NCI-H1417 (cell line): ENCODE measurements at regions not wholly inside any gene's neighbourhood (a gene's known extent, or its start where the extent isn't known, plus 50 kb on each side); places are given as distances from the start of the nearest gene placed in this dataset.

Source experiments
- DNase-seq, 3 experiments: peaks; one replicate each; lab custom pipeline; 2025; lab: John Stamatoyannopoulos, UW

DNA sequence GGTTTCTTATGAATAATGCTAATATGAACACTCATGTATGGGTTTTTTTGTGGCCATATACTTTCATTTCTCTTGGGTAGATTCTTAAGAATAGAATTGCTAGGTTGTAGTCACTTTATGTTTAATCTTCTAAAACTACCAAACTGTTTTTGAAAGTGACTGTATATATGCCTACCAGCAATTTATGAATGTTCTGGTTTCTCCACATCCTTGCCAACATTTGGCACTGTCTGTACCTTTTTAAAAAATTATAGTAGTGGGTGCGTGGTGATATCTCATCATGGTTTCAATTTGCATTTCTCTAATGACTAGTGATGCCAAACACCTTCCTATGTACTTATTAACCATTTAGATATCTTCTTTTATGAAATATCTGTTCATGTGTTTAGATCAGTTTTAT lies 110.6 kb upstream of the RIOK3 start:
- DNase-seq = no peak

- no peak for DNase-seq
Observed at GRCh38 chr18:23350188-23350587, 102.9 kb upstream of the RIOK3 start.

DNA sequence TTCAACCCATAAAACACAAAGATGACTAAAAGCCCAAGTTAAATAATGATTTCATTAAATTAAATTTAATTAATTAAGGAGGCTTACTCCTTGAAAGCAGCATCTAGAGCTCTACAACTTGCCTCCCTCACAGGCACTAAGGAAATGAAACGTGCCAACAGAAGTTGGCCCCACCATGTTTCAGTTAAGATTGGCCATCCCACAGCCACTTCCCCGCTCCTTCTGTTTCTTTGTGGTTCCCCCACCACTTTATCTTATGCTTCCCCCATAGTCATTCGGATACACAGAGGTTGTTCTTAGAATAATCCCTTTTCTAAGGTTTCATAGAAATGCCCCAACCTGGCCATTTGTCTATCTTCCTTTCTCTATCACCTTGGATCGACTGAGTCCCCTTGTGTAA lies 101.6 kb upstream of the RIOK3 start:
- DNase-seq = no peak

- DNase-seq = no peak
Observed at GRCh38 chr18:23352042-23352441, 101.0 kb upstream of the RIOK3 start.

DNA sequence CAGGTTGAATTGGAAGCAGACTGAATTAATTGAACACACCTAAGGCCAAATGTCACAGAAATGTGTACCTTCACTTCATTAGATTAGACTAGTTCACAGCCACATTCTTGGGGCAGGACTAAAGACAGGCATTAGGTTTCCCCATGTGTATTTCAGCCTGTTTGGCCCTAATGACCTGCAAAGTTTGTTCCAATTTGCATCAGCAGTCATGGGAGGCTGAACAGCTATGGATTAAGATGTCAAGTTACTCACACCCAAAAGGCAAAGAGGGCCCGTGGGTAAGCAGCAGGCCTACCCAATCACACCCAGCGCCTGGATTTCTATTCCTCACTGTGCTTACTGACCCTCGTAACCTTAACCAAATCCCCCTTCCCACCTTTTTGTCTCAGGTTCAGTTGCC lies 99.6 kb upstream of the RIOK3 start:
- DNase-seq = no peak

GRCh38 chr18:23354625-23355024 lies 98.5 kb upstream of the RIOK3 start:
- DNase-seq = no peak

DNA sequence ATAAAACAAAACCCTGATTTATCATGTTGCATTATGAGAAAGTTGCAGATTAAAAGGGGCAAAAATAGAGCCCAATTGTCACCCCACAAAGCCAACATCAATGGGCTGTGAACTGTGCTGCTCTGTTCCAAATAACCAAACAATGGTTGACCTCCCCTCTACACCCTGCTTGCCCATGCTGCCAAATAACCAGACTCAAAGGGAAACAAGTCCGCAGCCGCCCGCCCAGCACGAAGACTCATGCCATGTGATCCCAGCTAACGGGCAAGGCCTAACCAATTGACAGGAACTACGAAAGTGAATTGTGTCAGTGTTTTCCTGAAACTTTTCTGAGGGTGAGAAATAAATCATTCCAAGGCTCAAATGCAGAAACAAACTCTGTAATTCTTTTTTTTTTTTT lies 97.9 kb upstream of the RIOK3 start:
- DNase-seq = no peak

GRCh38 chr18:23356424-23356823 lies 96.7 kb upstream of the RIOK3 start:
- no peak for DNase-seq

- DNase-seq = no peak
Observed at GRCh38 chr18:23356915-23357601, 96.0 kb upstream of the RIOK3 start.

- DNase-seq = no peak
Observed at GRCh38 chr18:23357996-23358594, 95.0 kb upstream of the RIOK3 start.

DNA sequence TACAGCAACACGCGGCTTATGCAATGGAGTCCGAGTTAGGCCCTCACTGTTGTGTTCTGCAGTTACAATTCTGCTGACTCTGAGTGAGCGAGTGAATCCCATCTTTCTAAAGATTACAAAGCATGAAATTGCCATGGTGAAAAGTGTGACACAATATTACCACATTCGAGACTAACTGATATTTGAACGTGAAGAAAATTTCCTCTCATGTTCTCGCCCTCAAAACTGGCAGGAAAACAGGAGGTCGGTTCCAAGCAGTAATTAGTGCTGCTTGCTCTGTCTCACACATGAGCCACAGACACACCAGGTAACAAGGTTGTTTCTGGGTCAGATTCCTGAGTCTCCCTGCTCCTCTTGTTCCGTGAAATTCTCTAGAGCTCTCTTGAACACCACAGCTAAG lies 93.7 kb upstream of the RIOK3 start:
- no peak for DNase-seq

DNA sequence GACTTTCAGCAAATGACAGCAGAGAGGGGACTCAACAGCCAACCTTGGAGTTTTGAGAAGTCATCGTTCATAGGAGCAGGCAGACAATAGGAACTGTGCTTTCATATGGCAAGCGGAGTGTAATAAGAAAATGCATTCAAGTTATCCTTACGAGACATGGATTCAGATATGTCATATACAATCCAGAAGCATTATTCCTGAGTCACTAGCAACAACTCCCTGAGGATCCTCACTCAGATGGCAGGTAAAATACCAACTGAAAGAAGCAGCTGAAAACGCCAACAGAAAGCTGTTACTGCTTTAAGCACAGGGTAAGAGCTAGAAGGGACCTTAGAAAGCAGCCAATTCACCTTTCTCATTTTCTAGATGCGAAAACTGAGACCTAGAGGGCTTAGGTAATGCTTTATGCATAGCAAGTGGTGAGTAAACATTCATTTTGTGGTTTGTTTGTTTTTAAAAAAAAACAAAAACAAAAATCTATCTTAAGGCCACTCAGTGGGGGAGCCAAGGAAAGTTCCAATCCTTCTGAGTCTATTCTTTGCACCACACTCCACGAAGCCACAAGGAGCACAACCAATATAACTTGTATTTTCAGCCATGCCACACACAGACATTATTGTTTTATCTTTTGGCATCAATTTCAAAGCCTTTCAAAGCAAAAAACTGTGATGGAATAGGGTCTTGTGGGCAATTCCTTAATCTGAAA lies 89.1 kb upstream of the RIOK3 start:
- no peak for DNase-seq

DNA sequence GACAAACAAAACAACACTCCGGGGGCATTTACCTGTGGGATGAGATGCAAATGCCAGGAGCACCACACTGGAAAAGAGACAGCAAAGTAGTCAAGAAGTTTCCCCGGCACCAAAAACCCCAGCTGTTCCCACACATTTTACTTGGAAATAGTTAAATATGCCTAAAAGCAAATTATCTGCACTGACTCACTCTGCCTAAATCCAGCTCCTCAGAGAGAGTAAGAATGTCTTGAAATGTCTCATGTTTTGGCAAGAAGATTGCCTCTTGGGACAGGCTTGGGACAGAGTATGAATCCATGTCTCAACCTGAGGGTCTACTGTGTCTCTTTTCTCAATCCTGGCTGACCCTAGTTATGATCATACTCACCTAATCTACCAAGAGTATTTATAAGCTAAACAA lies 87.5 kb upstream of the RIOK3 start:
- DNase-seq = no peak

GRCh38 chr18:23369266-23369665 lies 83.8 kb upstream of the RIOK3 start:
- DNase-seq = no peak

DNA sequence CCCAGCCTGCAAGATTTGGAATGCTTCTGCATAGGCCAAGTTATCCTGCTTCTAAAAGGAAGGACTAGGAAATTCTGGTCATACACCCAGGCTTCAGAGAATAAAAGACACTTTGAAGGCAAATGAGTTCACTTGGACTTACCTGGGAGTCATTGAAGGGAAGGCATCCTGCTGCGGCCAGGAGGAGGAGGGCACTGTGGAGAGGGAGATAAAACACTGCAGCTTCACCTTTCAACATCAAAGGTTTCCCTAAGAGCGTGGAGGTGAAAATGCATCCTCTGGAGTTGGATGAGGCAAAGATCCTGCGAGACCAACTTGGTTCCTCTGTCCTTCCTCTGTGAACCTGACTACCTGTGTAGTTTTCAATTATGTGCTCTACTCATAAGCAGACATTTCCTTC lies 79.5 kb upstream of the RIOK3 start:
- DNase-seq = no peak

DNA sequence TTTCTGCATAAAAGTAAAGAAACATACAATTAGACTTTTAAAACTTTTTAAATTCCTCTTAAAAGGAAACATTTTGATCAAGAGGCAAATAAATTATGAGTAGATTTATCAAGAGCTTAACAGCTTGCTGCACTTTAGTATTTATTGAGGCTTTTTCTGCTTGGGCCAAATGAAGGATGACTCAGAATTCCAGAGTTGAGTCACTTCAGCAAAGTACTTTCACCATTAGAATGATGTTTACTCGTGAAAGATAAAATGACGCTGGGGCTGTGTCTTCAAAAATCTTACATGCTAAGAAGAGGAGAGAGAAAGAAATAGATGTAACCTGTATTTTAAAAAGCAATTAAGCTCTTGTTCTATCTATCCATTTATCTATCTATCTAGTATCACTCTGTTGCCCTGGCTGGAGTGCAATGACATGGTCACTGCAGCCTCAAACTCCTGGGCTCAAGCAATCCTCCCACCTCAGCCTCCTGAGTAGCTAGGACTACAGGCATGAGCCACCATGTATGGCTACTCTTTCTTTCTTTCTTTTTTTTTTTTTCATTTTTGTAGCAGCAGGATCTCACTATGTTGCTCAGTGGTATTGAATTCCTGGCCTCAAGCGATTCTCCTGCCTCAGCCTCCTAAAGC lies 75.3 kb upstream of the RIOK3 start:
- DNase-seq = no peak

GRCh38 chr18:23378302-23378686 lies 74.8 kb upstream of the RIOK3 start:
- no peak for DNase-seq

DNA sequence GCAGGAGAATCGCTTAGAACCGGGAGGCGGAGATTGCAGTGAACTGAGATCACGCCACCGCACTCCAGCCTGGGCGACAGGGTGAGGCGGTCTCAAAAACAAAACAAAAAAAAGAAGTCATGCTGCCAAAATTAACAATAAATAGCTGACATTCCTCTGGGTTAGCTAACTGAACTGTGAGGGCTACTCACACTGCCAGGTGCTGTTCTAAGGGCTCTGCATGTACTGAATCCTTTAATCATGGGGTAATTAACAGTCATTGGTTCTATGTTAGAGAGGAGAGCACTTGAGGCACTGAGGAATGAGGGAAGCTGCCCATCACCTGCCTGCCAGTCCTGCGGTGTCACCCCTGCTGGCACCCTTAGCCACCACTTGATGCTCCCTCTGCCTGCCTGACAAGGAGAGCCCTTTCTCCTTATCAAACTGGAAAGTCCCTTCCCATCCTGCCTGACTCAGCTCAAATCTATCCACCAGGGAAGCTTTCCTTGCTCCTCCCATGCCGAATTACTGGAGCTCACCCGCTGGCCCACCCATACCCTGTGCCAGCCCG lies 73.0 kb upstream of the RIOK3 start:
- DNase-seq = peak in 2 of 3 experiments; percentile 47 to 82

GRCh38 chr18:23380817-23381216 lies 72.3 kb upstream of the RIOK3 start:
- no peak for DNase-seq

- DNase-seq = no peak
Observed at GRCh38 chr18:23383494-23383893, 69.6 kb upstream of the RIOK3 start.

- no peak for DNase-seq
Observed at GRCh38 chr18:23384778-23385736, 68.0 kb upstream of the RIOK3 start.

DNA sequence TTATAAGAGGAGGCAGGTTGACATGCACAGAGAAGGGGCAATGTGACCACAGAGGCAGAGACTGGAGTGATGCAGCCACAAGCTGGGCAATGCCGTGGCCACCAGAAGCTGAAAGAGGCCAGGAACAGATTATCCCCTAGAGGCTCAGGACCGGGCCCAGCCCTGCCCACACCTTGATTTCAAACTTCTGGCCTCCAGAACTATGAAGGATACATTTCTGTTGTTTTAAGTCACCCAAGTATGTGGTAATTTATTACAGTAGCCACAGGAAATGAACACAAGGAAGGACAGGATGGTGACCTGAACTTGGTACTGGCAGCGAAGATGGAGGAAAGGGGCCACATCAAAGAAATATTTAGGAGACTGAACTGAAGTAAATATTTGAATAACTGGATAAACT lies 66.8 kb upstream of the RIOK3 start:
- DNase-seq = no peak
